ENCODE measurements at regions not wholly inside any gene's neighbourhood (a gene's known extent, or its start where the extent isn't known, plus 50 kb on each side); places are given as distances from the start of the nearest gene placed in this dataset.

DNA sequence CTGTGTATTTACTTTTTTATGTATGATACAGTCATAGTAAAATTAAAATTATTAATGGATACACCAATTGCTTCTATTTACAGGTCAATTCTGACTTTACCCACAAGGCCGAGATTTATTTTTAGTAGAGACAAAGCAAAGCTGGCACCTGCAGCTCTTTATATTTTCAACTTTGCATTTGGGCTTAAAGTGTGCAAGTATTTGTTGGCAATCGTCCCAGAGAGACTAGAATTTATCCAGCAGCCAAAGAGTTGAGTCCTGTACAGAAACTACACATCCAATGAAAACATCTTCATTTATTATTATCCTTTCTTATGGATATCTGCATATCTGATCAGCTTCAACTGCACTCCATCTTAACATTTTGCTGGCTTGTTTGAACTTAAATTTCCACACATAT, 485.6 kb downstream of the SOX11 start:
- no peak for DNase-seq (ENCODE audit: low read depth)
- TF ChIP-seq CTCF (conservative IDR thresholded peaks at IDR 0.05; ENCODE audit: low read depth, low read length): no peak
- H3K4me3 ChIP-seq (ENCODE audit: low read length): no peak overlapping the region

GRCh38 chr2:6181525-6181924, 489.3 kb downstream of the SOX11 start:
- DNase-seq (ENCODE audit: low read depth): peak; percentile 77
- no peak for TF ChIP-seq CTCF (conservative IDR thresholded peaks at IDR 0.05; ENCODE audit: low read depth, low read length)
- H3K4me3 ChIP-seq (ENCODE audit: low read length): no peak overlapping the region

DNA sequence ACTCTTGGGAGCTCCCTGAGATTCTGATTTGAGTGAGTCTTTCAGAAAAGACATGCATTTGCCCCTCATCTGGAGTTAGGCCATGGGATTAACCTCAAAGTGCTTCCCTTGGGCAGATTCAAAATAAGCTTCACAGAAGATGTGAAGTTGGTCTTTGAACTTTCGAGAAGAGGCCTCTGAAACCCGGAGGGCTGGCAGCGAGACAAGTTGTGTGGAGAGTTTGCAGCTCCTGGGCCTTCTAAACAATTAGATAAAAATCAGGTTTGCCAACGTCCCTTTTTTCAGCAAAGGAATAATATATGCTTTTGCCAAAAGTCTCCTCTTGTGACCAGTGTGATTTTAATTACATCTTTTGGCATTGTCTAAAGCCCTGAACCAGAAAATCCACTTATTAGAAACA, 489.7 kb downstream of the SOX11 start:
- no peak for TF ChIP-seq CTCF (conservative IDR thresholded peaks at IDR 0.05; ENCODE audit: low read depth, low read length)
- no peak for DNase-seq (ENCODE audit: low read depth)
- H3K4me3 ChIP-seq (ENCODE audit: low read length): no peak overlapping the region

GRCh38 chr2:6183226-6183625, 491.0 kb downstream of the SOX11 start:
- no peak overlapping the region for H3K4me3 ChIP-seq (ENCODE audit: low read length)
- DNase-seq (ENCODE audit: low read depth): no peak
- no peak for TF ChIP-seq CTCF (conservative IDR thresholded peaks at IDR 0.05; ENCODE audit: low read depth, low read length)

DNA sequence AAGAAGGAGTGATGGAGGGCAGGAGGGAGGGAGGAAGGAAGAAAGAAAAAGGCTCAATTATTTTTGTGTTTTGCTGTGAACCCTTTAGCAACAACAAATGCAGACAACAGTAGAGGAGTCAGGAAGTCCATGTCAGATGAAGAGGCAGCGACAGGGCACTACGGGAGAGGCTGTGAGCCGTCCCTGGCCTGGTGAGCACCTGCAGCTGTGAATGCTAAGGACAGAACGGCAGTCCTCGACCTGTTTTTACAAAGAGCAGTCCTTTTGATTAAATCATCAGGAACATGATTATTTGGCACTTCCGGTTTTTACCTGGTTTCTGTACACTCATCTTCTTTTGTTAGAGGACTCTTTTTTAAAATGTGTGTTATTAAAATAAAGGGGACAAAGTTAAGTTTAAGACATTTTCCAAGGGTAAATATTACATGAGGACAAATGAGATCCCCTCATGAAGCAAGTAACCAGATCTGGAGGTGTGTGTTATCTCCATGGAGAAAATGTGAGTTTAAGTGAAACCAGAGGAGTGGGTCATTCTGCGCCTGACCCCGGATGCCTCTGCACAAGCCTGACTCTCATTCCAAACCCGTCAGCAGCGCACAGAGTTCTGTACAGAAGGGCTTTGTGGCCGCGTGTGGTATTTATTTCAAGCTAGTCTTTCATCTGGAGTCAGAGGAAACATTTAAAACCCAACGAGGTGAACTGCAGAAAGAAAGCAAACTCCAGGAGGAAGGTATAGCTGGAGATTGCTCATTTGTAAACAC, 492.5 kb downstream of the SOX11 start:
- no peak for TF ChIP-seq CTCF (conservative IDR thresholded peaks at IDR 0.05; ENCODE audit: low read depth, low read length)
- H3K4me3 ChIP-seq (ENCODE audit: low read length): no peak overlapping the region
- DNase-seq (ENCODE audit: low read depth): peak; percentile 51

DNA sequence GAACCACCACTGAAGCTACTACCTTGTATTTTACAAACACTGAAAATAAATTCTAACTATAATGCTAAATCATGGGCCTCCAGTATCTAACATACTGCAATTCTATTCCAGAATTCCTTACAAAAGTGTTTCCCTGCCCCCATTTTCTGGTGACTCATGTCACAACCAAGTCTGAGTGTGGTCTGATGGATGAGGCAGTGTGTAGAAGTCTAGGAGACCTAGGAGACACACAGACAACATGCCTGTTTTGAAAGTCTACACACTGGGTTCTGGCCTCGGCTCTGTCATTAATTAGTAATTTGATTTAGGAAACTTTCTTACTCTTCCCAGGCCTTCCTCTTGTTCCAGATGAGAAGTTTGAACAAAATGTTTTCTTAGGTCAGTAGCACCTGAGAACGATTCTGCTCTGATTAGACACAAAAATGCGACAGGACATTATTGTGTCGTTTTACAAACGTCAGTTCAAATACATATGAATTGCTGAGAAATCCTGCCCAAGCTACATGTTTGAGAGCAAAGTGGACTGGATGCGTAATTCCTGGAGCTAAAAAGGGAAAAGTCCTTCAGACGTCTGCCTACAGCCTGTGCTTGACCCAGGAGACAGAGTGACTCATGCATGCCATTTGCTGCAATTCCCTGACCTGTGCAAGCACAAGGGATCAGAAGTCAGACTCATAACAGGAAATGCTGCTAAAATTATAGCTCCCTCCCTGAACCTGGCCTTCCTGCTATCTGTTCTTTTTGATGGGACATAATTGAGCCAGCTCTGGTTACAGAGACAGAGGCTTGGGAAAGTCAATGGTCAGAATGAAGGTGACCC, 494.4 kb downstream of the SOX11 start:
- no peak overlapping the region for H3K4me3 ChIP-seq (ENCODE audit: low read length)
- peak; percentile 87 for DNase-seq (ENCODE audit: low read depth)
- no peak for TF ChIP-seq CTCF (conservative IDR thresholded peaks at IDR 0.05; ENCODE audit: low read depth, low read length)

All from retinal pigment epithelial cell (primary cell).